ENCODE measurements at regions not wholly inside any gene's neighbourhood (a gene's known extent, or its start where the extent isn't known, plus 50 kb on each side); places are given as distances from the start of the nearest gene placed in this dataset.

- Histone ChIP-seq H2BK120ac (ENCODE audit: low read depth, low read length, poor library complexity, severe bottlenecking) (no peak overlapping the region), H4K20me1 (ENCODE audit: control insufficient read depth, insufficient read depth, insufficient read length) (no peaks in the 10 kb centered on the region), H3K79me2 (ENCODE audit: insufficient read depth, low read length) (no peaks in the 10 kb centered on the region), H3K79me1 (ENCODE audit: insufficient read depth, low read depth, low read length, poor library complexity, severe bottlenecking) (no peaks in the 10 kb centered on the region), H3K9ac (ENCODE audit: extremely low read depth, insufficient read length, low read length) (no peak overlapping the region), H2BK15ac (ENCODE audit: low read depth, low read length) (no peak overlapping the region), H3K9me3 (ENCODE audit: control insufficient read depth, low read depth, low read length) (no peaks in the 10 kb centered on the region), H2AFZ (ENCODE audit: low read length) (no peak overlapping the region), H2BK12ac (ENCODE audit: insufficient read length, low read depth, low read length) (no peak overlapping the region), H3T11ph (ENCODE audit: low read length) (no peak overlapping the region), H4K8ac (replicated peaks; ENCODE audit: insufficient read length, low read depth, low read length) (no peak overlapping the region), H3K4ac (ENCODE audit: low read depth, low read length) (no peak overlapping the region), H3K4me1 (ENCODE audit: insufficient read depth, low read length) (no peaks in the 10 kb centered on the region), H2BK5ac (ENCODE audit: insufficient read length, low read length) (no peak overlapping the region), H3K27ac (ENCODE audit: insufficient read length, low read depth, low read length) (no peak overlapping the region), H4K5ac (ENCODE audit: insufficient read length, low read depth, low read length) (no peak overlapping the region), H3K14ac (ENCODE audit: insufficient read depth, low read length) (no peak overlapping the region), H3K18ac (ENCODE audit: insufficient read length, low read depth, low read length) (no peak overlapping the region), H3K23me2 (ENCODE audit: insufficient read length, low read depth, low read length, poor library complexity, severe bottlenecking) (no peaks in the 10 kb centered on the region), H2BK20ac (ENCODE audit: low read depth, low read length, poor library complexity, severe bottlenecking) (no peak overlapping the region), H3K23ac (ENCODE audit: insufficient read length, low read depth, low read length) (no peak overlapping the region), H3K56ac (ENCODE audit: insufficient read length, low read depth, low read length) (no peak overlapping the region), H3K27me3 (ENCODE audit: insufficient read depth, low read length) (no peaks in the 10 kb centered on the region), H2AK5ac (ENCODE audit: insufficient read length, low read length) (no peak overlapping the region), H4K91ac (ENCODE audit: insufficient read length, low read depth, low read length) (no peak overlapping the region), H3K4me2 (ENCODE audit: insufficient read depth, insufficient read length, low read length) (no peak overlapping the region)
- TF ChIP-seq, protein P1, sequence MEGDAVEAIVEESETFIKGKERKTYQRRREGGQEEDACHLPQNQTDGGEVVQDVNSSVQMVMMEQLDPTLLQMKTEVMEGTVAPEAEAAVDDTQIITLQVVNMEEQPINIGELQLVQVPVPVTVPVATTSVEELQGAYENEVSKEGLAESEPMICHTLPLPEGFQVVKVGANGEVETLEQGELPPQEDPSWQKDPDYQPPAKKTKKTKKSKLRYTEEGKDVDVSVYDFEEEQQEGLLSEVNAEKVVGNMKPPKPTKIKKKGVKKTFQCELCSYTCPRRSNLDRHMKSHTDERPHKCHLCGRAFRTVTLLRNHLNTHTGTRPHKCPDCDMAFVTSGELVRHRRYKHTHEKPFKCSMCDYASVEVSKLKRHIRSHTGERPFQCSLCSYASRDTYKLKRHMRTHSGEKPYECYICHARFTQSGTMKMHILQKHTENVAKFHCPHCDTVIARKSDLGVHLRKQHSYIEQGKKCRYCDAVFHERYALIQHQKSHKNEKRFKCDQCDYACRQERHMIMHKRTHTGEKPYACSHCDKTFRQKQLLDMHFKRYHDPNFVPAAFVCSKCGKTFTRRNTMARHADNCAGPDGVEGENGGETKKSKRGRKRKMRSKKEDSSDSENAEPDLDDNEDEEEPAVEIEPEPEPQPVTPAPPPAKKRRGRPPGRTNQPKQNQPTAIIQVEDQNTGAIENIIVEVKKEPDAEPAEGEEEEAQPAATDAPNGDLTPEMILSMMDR (conservative IDR thresholded peaks at IDR 0.05) = no peak
- no peaks in the 10 kb centered on the region for H3K4me1 Mint-ChIP-seq
- no peaks in the 10 kb centered on the region; a peak in 1 of 5 replicates for H3K9me3 Mint-ChIP-seq
- WGBS (ENCODE audit: extremely low coverage, insufficient read length, low lambda C conversion rate) = no CpG with 5 or more reads among the region's 2 CpGs
- no peak overlapping the region for H3K4me3 Mint-ChIP-seq
- H3K27ac Mint-ChIP-seq = no peak overlapping the region
- H3K27me3 Mint-ChIP-seq (ENCODE audit: low read depth) = no peaks in the 10 kb centered on the region; the same call in 1 of the 2 replicates
- no peak for DNase-seq
- no peaks in the 10 kb centered on the region for H3K36me3 Mint-ChIP-seq (ENCODE audit: insufficient read depth in 1 of 3, low read depth in 3 of 3)
Observed at GRCh38 chr10:62577666-62578291, 203.6 kb downstream of the ZNF365 start.

Measured in H9 (cell line).